Breast epithelium (tissue), 3 donors: ENCODE measurements at regions not wholly inside any gene's neighbourhood (a gene's known extent, or its start where the extent isn't known, plus 50 kb on each side); places are given as distances from the start of the nearest gene placed in this dataset.

ENCODE experiments used
- POLR2A ChIP-seq: fragments of 450-650 bp; IDR thresholded peaks from one replicate; pipeline ENCODE4 v1.6.1; 2016; ENCODE audit warnings: antibody characterized with exemption, mild to moderate bottlenecking, moderate library complexity
- POLR2AphosphoS5 ChIP-seq, 3 donors: sonication (generic); formaldehyde crosslinking; IDR thresholded peaks; one replicate each; pipeline ENCODE4 v1.6.1; 2017; ENCODE audit warnings: antibody characterized with exemption in 3 of 3
- TF ChIP-seq, protein P1 (sequence below), 3 donors: fragments of 450-650 bp; IDR thresholded peaks; one replicate each; pipeline ENCODE4 v1.5.1; 2016 to 2017; ENCODE audit warnings: antibody characterized with exemption in 3 of 3, mild to moderate bottlenecking in 3 of 3, moderate library complexity in 3 of 3

DNA sequence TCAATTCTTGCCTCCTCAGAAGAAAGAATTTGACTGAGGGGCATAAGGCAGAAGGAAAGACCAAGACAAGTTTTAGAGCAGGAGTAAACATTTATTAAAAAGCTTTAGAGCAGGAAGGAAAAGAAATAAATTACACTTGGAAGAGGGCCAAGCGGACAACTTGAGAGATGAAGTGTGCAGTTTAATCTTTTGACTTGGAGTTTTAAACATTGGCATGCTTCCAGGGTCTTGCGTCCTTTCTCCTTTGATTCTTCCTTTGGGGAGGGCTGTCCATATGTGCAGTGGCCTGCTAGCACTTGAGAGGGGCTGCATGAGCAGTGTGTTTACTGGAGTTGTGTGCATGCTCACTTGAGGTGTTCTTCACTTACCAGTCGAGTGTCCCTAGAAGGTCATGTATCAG is 275.8 kb upstream of the IL1RAPL1 start:
- TF ChIP-seq POLR2A (no peak), POLR2AphosphoS5 (IDR thresholded peaks at IDR 0.05) (no peak)
- TF ChIP-seq, protein P1, sequence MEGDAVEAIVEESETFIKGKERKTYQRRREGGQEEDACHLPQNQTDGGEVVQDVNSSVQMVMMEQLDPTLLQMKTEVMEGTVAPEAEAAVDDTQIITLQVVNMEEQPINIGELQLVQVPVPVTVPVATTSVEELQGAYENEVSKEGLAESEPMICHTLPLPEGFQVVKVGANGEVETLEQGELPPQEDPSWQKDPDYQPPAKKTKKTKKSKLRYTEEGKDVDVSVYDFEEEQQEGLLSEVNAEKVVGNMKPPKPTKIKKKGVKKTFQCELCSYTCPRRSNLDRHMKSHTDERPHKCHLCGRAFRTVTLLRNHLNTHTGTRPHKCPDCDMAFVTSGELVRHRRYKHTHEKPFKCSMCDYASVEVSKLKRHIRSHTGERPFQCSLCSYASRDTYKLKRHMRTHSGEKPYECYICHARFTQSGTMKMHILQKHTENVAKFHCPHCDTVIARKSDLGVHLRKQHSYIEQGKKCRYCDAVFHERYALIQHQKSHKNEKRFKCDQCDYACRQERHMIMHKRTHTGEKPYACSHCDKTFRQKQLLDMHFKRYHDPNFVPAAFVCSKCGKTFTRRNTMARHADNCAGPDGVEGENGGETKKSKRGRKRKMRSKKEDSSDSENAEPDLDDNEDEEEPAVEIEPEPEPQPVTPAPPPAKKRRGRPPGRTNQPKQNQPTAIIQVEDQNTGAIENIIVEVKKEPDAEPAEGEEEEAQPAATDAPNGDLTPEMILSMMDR (IDR thresholded peaks at IDR 0.05): no peak
